Stomach (tissue), 4 donors: ENCODE measurements at regions not wholly inside any gene's neighbourhood (a gene's known extent, or its start where the extent isn't known, plus 50 kb on each side); places are given as distances from the start of the nearest gene placed in this dataset.

Source experiments
- EP300 ChIP-seq: sonication (generic); formaldehyde crosslinking; IDR thresholded peaks from one replicate; pipeline ENCODE4 v1.6.1; 2017; ENCODE audit warnings: antibody characterized with exemption
- POLR2A ChIP-seq, 4 donors: fragments of 450-650 bp; IDR thresholded peaks; one replicate each; pipeline ENCODE4 v1.6.1; 2016; ENCODE audit warnings: antibody characterized with exemption in 4 of 4, control low read depth in 2 of 4, mild to moderate bottlenecking in 1 of 4, moderate library complexity in 1 of 4
- TF ChIP-seq, protein P1 (sequence below), 7 experiments: fragments of 450-650 bp in 4 of 7; fragments of 200-600 bp in 3 of 7; sonication (generic) in 3 of 7; IDR thresholded peaks; one replicate each; pipeline ENCODE4 v1.5.1; 2016 to 2019; ENCODE audit warnings: antibody characterized with exemption in 7 of 7, control low read depth in 2 of 7, mild to moderate bottlenecking in 1 of 7

DNA sequence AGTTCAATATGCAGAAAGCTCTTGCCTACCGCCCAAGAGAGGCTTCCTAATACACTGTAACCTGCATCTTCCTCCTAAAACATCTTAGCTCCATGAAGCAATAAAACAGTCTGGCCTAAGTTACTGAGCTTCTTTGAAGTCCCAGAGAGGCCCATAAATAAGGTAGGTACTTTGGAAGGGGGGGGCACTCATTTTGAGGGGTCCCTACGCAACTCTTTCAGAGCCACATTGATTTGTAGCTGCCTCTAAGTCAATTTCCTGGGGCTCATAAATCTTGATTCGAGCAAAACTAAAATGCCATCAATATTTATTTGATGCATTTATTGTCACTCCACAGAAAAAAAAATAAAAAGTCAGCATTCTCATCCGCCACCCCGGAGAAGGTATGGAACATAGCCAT, 60.4 kb upstream of the SIX2 start:
- TF ChIP-seq, protein P1, sequence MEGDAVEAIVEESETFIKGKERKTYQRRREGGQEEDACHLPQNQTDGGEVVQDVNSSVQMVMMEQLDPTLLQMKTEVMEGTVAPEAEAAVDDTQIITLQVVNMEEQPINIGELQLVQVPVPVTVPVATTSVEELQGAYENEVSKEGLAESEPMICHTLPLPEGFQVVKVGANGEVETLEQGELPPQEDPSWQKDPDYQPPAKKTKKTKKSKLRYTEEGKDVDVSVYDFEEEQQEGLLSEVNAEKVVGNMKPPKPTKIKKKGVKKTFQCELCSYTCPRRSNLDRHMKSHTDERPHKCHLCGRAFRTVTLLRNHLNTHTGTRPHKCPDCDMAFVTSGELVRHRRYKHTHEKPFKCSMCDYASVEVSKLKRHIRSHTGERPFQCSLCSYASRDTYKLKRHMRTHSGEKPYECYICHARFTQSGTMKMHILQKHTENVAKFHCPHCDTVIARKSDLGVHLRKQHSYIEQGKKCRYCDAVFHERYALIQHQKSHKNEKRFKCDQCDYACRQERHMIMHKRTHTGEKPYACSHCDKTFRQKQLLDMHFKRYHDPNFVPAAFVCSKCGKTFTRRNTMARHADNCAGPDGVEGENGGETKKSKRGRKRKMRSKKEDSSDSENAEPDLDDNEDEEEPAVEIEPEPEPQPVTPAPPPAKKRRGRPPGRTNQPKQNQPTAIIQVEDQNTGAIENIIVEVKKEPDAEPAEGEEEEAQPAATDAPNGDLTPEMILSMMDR (IDR thresholded peaks at IDR 0.05) = no peak
- TF ChIP-seq EP300 = no peak
- no peak for TF ChIP-seq POLR2A (IDR thresholded peaks at IDR 0.05)
